A673 (cell line): ENCODE measurements at regions not wholly inside any gene's neighbourhood (a gene's known extent, or its start where the extent isn't known, plus 50 kb on each side); places are given as distances from the start of the nearest gene placed in this dataset.

ENCODE experiments used
- EZH2 ChIP-seq: fragments of 200-600 bp; sonication (generic); IDR thresholded peaks from 2 replicates; pipeline ENCODE4 v1.6.1; 2017; ENCODE audit warnings: borderline replicate concordance, low read depth, mild to moderate bottlenecking, mixed read lengths, antibody characterized with exemption, low read length; ENCODE audit not compliant: poor library complexity, severe bottlenecking
- TF ChIP-seq, protein P1 (sequence below): fragments of 300-800, 200-600 bp; sonication (generic); conservative IDR thresholded peaks from 2 replicates; pipeline ENCODE4 v1.5.1; 2017; ENCODE audit warnings: low read depth, mild to moderate bottlenecking, antibody characterized with exemption, low read length, moderate library complexity, mixed read lengths

DNA sequence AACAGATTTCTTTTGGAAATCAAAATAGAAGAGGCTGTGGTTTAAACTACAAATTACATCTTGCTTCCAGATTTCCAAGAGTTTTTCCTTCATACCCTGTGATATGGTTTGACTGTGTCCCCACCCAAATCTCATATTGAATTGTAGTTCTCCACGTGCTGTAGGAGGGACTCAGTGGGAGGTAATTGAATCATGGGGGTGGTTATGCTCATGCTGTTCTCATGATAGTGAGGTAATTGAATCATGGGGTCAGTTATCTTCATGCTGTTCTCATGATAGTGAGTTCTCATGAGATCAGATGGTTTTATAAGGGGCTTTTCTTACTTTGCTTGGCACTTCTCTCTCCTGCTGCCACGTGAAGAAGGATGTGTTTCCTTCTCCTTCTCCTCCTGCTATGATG is 687.0 kb upstream of the ZNF608 start:
- TF ChIP-seq EZH2: no peak
- TF ChIP-seq, protein P1, sequence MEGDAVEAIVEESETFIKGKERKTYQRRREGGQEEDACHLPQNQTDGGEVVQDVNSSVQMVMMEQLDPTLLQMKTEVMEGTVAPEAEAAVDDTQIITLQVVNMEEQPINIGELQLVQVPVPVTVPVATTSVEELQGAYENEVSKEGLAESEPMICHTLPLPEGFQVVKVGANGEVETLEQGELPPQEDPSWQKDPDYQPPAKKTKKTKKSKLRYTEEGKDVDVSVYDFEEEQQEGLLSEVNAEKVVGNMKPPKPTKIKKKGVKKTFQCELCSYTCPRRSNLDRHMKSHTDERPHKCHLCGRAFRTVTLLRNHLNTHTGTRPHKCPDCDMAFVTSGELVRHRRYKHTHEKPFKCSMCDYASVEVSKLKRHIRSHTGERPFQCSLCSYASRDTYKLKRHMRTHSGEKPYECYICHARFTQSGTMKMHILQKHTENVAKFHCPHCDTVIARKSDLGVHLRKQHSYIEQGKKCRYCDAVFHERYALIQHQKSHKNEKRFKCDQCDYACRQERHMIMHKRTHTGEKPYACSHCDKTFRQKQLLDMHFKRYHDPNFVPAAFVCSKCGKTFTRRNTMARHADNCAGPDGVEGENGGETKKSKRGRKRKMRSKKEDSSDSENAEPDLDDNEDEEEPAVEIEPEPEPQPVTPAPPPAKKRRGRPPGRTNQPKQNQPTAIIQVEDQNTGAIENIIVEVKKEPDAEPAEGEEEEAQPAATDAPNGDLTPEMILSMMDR: no peak
